ENCODE measurements at regions not wholly inside any gene's neighbourhood (a gene's known extent, or its start where the extent isn't known, plus 50 kb on each side); places are given as distances from the start of the nearest gene placed in this dataset.

- Histone ChIP-seq H2AFZ (ENCODE audit: low read depth, low read length, severe bottlenecking) (no peak overlapping the region), H3K9me2 (replicated peaks; ENCODE audit: insufficient read depth, low read length) (no peaks in the 10 kb centered on the region), H4K20me1 (ENCODE audit: low read depth, low read length) (no peaks in the 10 kb centered on the region), H3K79me2 (ENCODE audit: insufficient read depth, low read length) (no peaks in the 10 kb centered on the region), H3K27me3 (ENCODE audit: low read length) (no peaks in the 10 kb centered on the region), H3K4me2 (ENCODE audit: low read depth, low read length, poor library complexity, severe bottlenecking) (no peak overlapping the region), H3K36me3 (ENCODE audit: low read length) (no peaks in the 10 kb centered on the region), H3K4me3 (ENCODE audit: insufficient read depth, low read length, poor library complexity, severe bottlenecking) (no peak overlapping the region), H3K27ac (ENCODE audit: low read depth, low read length) (no peak overlapping the region), H3F3A (ENCODE audit: insufficient read depth) (no peaks in the 10 kb centered on the region), H3K9me3 (ENCODE audit: insufficient read depth, low read length) (no peaks in the 10 kb centered on the region), H3K9ac (ENCODE audit: low read length) (no peak overlapping the region)
- TF ChIP-seq EZH2phosphoT487 (conservative IDR thresholded peaks at IDR 0.05; ENCODE audit: low read length), result no peak
- TF ChIP-seq, protein P1, sequence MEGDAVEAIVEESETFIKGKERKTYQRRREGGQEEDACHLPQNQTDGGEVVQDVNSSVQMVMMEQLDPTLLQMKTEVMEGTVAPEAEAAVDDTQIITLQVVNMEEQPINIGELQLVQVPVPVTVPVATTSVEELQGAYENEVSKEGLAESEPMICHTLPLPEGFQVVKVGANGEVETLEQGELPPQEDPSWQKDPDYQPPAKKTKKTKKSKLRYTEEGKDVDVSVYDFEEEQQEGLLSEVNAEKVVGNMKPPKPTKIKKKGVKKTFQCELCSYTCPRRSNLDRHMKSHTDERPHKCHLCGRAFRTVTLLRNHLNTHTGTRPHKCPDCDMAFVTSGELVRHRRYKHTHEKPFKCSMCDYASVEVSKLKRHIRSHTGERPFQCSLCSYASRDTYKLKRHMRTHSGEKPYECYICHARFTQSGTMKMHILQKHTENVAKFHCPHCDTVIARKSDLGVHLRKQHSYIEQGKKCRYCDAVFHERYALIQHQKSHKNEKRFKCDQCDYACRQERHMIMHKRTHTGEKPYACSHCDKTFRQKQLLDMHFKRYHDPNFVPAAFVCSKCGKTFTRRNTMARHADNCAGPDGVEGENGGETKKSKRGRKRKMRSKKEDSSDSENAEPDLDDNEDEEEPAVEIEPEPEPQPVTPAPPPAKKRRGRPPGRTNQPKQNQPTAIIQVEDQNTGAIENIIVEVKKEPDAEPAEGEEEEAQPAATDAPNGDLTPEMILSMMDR (IDR thresholded peaks at IDR 0.05; ENCODE audit: insufficient read depth, low read length, poor library complexity, severe bottlenecking), result no peak
Measured at GRCh38 chr5:157924490-157924889, 65.5 kb upstream of the CLINT1 start.

DNA sequence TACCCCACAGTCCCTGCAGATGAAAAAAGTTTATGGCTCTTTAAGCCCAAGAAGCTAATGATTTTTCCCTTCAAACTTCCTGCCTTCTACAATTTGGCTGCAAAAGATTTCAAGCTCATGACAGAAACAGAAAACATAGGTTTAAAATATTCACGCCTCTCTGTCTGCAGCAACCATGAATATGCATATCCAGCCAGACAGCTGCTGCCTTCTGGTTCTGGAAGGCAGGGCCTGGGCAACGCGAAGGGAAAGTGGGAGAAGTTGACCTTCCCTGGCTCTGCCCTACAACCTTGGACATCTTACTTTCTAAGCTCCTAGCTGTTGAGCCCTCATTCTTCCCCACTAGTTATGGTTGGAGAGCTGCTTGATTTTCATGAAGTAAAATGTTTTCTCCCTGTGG lies 64.8 kb upstream of the CLINT1 start:
- Histone ChIP-seq H3K9ac (ENCODE audit: low read length) (no peak overlapping the region), H3K79me2 (ENCODE audit: insufficient read depth, low read length) (no peaks in the 10 kb centered on the region), H3K36me3 (ENCODE audit: low read length) (no peaks in the 10 kb centered on the region), H3K4me2 (ENCODE audit: low read depth, low read length, poor library complexity, severe bottlenecking) (no peak overlapping the region), H3K27ac (ENCODE audit: low read depth, low read length) (no peak overlapping the region), H3F3A (ENCODE audit: insufficient read depth) (no peaks in the 10 kb centered on the region), H3K9me3 (ENCODE audit: insufficient read depth, low read length) (no peaks in the 10 kb centered on the region), H3K27me3 (ENCODE audit: low read length) (no peaks in the 10 kb centered on the region), H4K20me1 (ENCODE audit: low read depth, low read length) (no peaks in the 10 kb centered on the region), H3K9me2 (replicated peaks; ENCODE audit: insufficient read depth, low read length) (no peaks in the 10 kb centered on the region), H2AFZ (ENCODE audit: low read depth, low read length, severe bottlenecking) (no peak overlapping the region), H3K4me3 (ENCODE audit: insufficient read depth, low read length, poor library complexity, severe bottlenecking) (no peak overlapping the region)
- TF ChIP-seq, protein P1 (IDR thresholded peaks at IDR 0.05; ENCODE audit: insufficient read depth, low read length, poor library complexity, severe bottlenecking), result no peak
- TF ChIP-seq EZH2phosphoT487 (conservative IDR thresholded peaks at IDR 0.05; ENCODE audit: low read length), result no peak

- no peak overlapping the region for H3K9ac ChIP-seq (ENCODE audit: low read length)
- TF ChIP-seq, protein P1 (IDR thresholded peaks at IDR 0.05; ENCODE audit: insufficient read depth, low read length, poor library complexity, severe bottlenecking), result no peak
- no peak for TF ChIP-seq EZH2phosphoT487 (conservative IDR thresholded peaks at IDR 0.05; ENCODE audit: low read length)
- H3K9me3 ChIP-seq (ENCODE audit: insufficient read depth, low read length), result no peaks in the 10 kb centered on the region
- no peak overlapping the region for H3K4me3 ChIP-seq (ENCODE audit: insufficient read depth, low read length, poor library complexity, severe bottlenecking)
- no peaks in the 10 kb centered on the region for H3F3A ChIP-seq (ENCODE audit: insufficient read depth)
- H3K4me2 ChIP-seq (ENCODE audit: low read depth, low read length, poor library complexity, severe bottlenecking), result no peak overlapping the region
- H3K79me2 ChIP-seq (ENCODE audit: insufficient read depth, low read length), result no peaks in the 10 kb centered on the region
- no peak overlapping the region for H3K27ac ChIP-seq (ENCODE audit: low read depth, low read length)
- no peaks in the 10 kb centered on the region for H3K36me3 ChIP-seq (ENCODE audit: low read length)
- H3K27me3 ChIP-seq (ENCODE audit: low read length), result no peaks in the 10 kb centered on the region
- H4K20me1 ChIP-seq (ENCODE audit: low read depth, low read length), result no peaks in the 10 kb centered on the region
- H2AFZ ChIP-seq (ENCODE audit: low read depth, low read length, severe bottlenecking), result no peak overlapping the region
- no peaks in the 10 kb centered on the region for H3K9me2 ChIP-seq (replicated peaks; ENCODE audit: insufficient read depth, low read length)
Measured at GRCh38 chr5:157922026-157922425, 63.1 kb upstream of the CLINT1 start.

- no peaks in the 10 kb centered on the region for H3K9me3 ChIP-seq (ENCODE audit: insufficient read depth, low read length)
- no peaks in the 10 kb centered on the region for H3K79me2 ChIP-seq (ENCODE audit: insufficient read depth, low read length)
- H4K20me1 ChIP-seq (ENCODE audit: low read depth, low read length), result no peaks in the 10 kb centered on the region
- H3F3A ChIP-seq (ENCODE audit: insufficient read depth), result no peaks in the 10 kb centered on the region
- no peaks in the 10 kb centered on the region for H3K27me3 ChIP-seq (ENCODE audit: low read length)
- H2AFZ ChIP-seq (ENCODE audit: low read depth, low read length, severe bottlenecking), result no peak overlapping the region
- H3K4me2 ChIP-seq (ENCODE audit: low read depth, low read length, poor library complexity, severe bottlenecking), result no peak overlapping the region
- H3K36me3 ChIP-seq (ENCODE audit: low read length), result no peaks in the 10 kb centered on the region
- TF ChIP-seq, protein P1 (IDR thresholded peaks at IDR 0.05; ENCODE audit: insufficient read depth, low read length, poor library complexity, severe bottlenecking), result no peak
- no peak for TF ChIP-seq EZH2phosphoT487 (conservative IDR thresholded peaks at IDR 0.05; ENCODE audit: low read length)
- no peak overlapping the region for H3K9ac ChIP-seq (ENCODE audit: low read length)
- no peaks in the 10 kb centered on the region for H3K9me2 ChIP-seq (replicated peaks; ENCODE audit: insufficient read depth, low read length)
- no peak overlapping the region for H3K4me3 ChIP-seq (ENCODE audit: insufficient read depth, low read length, poor library complexity, severe bottlenecking)
- H3K27ac ChIP-seq (ENCODE audit: low read depth, low read length), result no peak overlapping the region
Measured at GRCh38 chr5:157920828-157921170, 61.9 kb upstream of the CLINT1 start.

All from SU-DHL-6 (cell line).